Skeletal muscle tissue (tissue), 3 donors: ENCODE measurements at regions not wholly inside any gene's neighbourhood (a gene's known extent, or its start where the extent isn't known, plus 50 kb on each side); places are given as distances from the start of the nearest gene placed in this dataset.

Experiments
- H3K27ac ChIP-seq: one replicate; pipeline ENCODE4 v1.7.0; 2013; ENCODE audit warnings: mild to moderate bottlenecking, low read depth, low read length, inconsistent platforms
- H3K27me3 ChIP-seq, 3 donors: one replicate each; pipeline ENCODE4 v1.7.0; 2013; ENCODE audit warnings: low read length in 3 of 3; ENCODE audit not compliant: control insufficient read depth in 3 of 3, insufficient read depth in 3 of 3
- H3K36me3 ChIP-seq, 3 donors: one replicate each; pipeline ENCODE4 v1.7.0; 2013; ENCODE audit warnings: low read length in 3 of 3; ENCODE audit not compliant: control insufficient read depth in 3 of 3, insufficient read depth in 3 of 3
- H3K4me1 ChIP-seq, 3 donors: one replicate each; pipeline ENCODE4 v1.7.0; 2013; ENCODE audit warnings: low read length in 3 of 3, mild to moderate bottlenecking in 3 of 3; ENCODE audit not compliant: control insufficient read depth in 3 of 3, insufficient read depth in 3 of 3
- H3K4me3 ChIP-seq, 3 donors: one replicate each; pipeline ENCODE4 v1.7.0; 2013; ENCODE audit warnings: low read length in 3 of 3
- H3K9ac ChIP-seq, 3 donors: one replicate each; pipeline ENCODE4 v1.7.0; 2013; ENCODE audit warnings: low read length in 3 of 3, mild to moderate bottlenecking in 3 of 3, moderate library complexity in 2 of 3, low read depth in 1 of 3
- H3K9me3 ChIP-seq, 3 donors: one replicate each; pipeline ENCODE4 v1.7.0; 2013; ENCODE audit warnings: low read length in 3 of 3; ENCODE audit not compliant: control insufficient read depth in 3 of 3
- donor health status: Osteomylitis.

DNA sequence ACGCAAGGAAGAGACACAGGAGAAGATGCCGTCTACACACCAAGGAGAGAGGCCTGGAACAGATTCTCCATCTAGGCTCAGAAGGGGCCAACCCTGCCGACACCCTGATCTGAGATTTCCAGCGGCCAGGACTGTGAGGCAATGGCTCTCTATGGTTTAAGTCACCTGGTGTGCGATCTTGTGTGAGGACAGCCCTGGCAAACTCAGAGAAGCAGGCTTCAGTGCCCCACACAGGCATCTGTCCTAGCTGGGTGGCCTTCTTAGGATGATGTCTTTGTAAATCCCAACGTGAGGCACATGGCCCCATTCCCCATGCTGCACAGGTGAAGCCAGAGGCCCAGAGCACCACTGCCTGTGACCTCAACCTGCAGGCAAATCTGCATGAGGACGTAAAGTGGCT, 87.6 kb upstream of the FRMD1 start:
- peaks cover 2 to 8% (median 4%) of the 10 kb centered on the region in 3 donors for H3K27me3 ChIP-seq
- H3K27ac ChIP-seq, result no peak overlapping the region

DNA sequence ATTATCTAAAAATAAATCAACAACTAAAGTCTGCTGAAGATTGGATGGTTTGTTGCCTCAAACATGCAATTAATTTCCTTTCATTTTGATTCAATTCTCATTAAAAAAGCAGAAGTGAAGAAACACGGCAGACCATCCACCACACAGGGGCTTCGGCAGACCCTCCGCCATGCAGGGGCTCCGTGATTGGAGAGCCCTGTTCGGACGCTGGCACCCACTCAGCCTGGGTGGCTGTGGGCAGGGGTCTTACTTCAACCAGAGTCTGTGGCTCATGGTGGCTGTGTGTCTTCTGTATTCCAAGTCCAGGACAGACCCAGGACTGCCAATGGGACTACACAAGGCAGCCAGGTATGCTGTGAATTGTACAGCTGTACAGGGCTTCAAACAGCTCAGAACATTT, 86.9 kb upstream of the FRMD1 start:
- Histone ChIP-seq H3K9ac (no peak overlapping the region), H3K4me1 (peaks cover 0 to 4% (median 0%) of the 10 kb centered on the region in 3 donors), H3K36me3 (no peaks in the 10 kb centered on the region), H3K4me3 (no peak overlapping the region), H3K27ac (no peak overlapping the region), H3K27me3 (peaks cover 2 to 8% (median 4%) of the 10 kb centered on the region in 3 donors), H3K9me3 (no peaks in the 10 kb centered on the region)

More for the DNA sequence above, 87.6 kb upstream of the FRMD1 start:
- Histone ChIP-seq H3K9me3 (no peaks in the 10 kb centered on the region), H3K36me3 (no peaks in the 10 kb centered on the region), H3K4me3 (no peak overlapping the region), H3K9ac (no peak overlapping the region), H3K4me1 (peaks cover 0 to 4% (median 0%) of the 10 kb centered on the region in 3 donors)

GRCh38 chr6:168165373-168165772, 86.4 kb upstream of the FRMD1 start:
- no peak overlapping the region for H3K27ac ChIP-seq
- H3K4me3 ChIP-seq, result no peak overlapping the region
- peaks cover 0 to 4% (median 0%) of the 10 kb centered on the region in 3 donors for H3K4me1 ChIP-seq
- peaks cover 2 to 8% (median 4%) of the 10 kb centered on the region in 3 donors for H3K27me3 ChIP-seq
- no peaks in the 10 kb centered on the region for H3K9me3 ChIP-seq
- H3K9ac ChIP-seq, result no peak overlapping the region
- no peaks in the 10 kb centered on the region for H3K36me3 ChIP-seq

DNA sequence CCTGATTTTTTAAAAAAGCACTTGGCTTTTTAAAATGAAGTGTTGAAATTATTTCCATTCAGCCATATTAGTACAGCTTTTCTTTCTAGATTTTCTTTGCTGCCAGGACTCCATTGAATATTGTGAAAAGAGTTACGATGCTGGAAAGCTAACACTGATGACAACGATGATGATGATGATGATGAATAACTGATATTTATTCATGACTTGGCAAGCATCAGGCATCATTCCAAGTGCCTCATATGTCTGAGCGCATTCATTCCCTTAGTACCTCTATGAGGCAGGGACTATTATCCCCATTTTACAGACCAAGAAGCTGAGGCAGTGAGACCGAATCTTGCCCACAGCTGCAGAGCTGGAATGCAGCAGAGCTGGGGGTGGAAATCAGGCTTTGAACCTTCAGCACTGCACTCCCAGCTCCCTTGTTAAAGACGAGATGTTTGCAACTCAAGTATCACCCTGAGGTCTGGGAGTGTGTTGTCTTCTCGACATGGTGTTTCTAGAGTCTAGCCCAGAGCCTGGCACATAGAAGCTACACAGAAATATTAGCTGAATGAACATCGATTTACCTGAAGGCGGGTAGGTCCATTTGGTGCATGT, 85.5 kb upstream of the FRMD1 start:
- Histone ChIP-seq H3K4me3 (no peak overlapping the region), H3K9ac (no peak overlapping the region), H3K27me3 (peaks cover 2 to 8% (median 4%) of the 10 kb centered on the region in 3 donors), H3K36me3 (no peaks in the 10 kb centered on the region), H3K9me3 (no peaks in the 10 kb centered on the region), H3K4me1 (peaks cover 0 to 4% (median 0%) of the 10 kb centered on the region in 3 donors), H3K27ac (no peak overlapping the region)

GRCh38 chr6:168163096-168163731, 84.2 kb upstream of the FRMD1 start:
- no peak overlapping the region for H3K27ac ChIP-seq
- H3K27me3 ChIP-seq, result peaks cover 6 to 14% (median 11%) of the 10 kb centered on the region in 3 donors
- H3K9me3 ChIP-seq, result no peaks in the 10 kb centered on the region
- H3K4me1 ChIP-seq, result peaks cover 0 to 8% (median 5%) of the 10 kb centered on the region in 3 donors
- no peak overlapping the region for H3K4me3 ChIP-seq
- no peaks in the 10 kb centered on the region for H3K36me3 ChIP-seq
- H3K9ac ChIP-seq, result no peak overlapping the region

DNA sequence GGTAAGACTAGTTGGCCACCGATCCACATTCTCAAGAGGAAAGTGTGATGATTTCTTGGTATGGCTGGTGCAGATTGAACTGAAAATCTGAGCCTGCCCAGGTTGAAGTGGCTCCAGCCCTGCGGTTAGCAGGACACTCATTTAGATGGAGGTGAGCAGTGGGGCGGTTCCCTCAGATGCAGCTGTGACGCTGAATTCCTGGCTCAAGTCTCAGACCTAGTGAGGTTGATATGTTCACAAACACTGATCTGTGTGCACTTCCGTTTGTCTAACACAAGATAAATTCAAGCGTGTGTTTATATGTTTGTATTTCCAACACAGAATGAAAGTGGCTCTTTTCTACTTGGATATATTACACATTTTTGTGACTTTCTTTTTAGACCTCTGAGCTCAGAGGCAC, 83.4 kb upstream of the FRMD1 start:
- Histone ChIP-seq H3K9me3 (no peaks in the 10 kb centered on the region), H3K36me3 (no peaks in the 10 kb centered on the region), H3K4me1 (peaks cover 0 to 9% (median 7%) of the 10 kb centered on the region in 3 donors), H3K27ac (no peak overlapping the region), H3K9ac (no peak overlapping the region), H3K4me3 (no peak overlapping the region), H3K27me3 (peaks cover 9 to 19% (median 10%) of the 10 kb centered on the region in 3 donors)

DNA sequence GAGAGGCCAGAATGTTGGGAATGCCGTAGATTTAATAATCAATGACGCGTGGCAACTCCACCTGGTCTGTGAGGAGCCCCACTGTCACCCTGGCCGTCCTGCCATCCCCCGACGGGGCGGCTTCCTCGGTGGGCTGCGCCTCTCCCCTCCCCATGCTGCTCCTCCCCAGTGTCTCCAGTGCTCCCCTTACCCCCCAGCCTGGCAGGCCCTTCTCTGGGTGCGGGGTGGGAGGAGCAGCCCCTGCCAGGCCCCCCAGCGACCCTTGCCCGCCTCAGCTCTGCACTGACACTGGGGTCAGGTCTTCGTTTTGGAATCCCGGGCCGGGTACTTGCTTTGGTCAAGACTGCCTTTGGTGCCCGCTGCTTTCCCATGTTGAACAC, 82.3 kb upstream of the FRMD1 start:
- no peak overlapping the region for H3K4me3 ChIP-seq
- no peak overlapping the region for H3K27ac ChIP-seq
- H3K36me3 ChIP-seq, result no peaks in the 10 kb centered on the region
- H3K27me3 ChIP-seq, result peaks cover 11 to 25% (median 13%) of the 10 kb centered on the region in 3 donors
- peaks cover 0 to 12% (median 8%) of the 10 kb centered on the region in 3 donors for H3K4me1 ChIP-seq
- H3K9me3 ChIP-seq, result no peaks in the 10 kb centered on the region
- no peak overlapping the region for H3K9ac ChIP-seq

DNA sequence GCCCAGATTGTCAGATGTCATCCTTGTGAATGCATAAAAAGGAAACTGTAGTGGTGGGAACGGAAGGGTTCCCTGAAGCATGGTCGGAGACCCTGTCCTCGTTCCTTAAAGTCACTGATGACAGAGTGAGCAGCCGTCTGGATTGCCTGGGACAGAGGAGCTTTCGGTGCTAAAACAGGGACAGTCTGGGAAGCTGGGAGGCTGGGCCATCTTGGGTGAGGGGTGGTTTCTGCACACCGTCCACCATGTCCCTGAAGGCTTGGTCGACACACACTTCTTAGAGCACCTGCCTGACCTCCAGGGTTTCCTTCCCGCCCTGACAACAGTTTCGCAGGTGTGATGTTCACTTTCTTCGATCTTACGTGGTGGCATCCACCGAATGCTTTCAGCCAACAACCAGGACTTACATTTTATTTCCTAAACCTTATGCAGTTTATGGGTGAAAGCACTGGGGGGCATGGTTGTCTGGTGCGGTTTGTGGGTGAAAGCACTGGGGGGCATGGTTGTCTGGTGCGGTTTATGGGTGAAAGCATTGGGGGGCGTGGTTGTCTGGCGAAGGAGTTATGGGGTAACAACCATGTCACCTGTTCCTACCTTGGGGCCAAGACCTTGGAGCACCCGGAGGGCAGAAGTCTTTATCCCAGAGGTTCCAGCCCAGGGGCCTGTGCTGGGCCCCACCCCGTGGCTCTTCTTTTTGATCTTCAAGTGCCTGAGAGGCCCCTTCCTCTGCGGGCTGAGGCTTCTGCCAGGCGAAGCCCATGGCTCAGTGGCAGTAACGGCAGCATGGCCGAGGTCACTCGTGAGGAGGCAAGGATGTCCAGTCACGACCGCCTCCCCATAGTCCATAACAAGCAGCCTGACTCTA, 81.7 kb upstream of the FRMD1 start:
- no peaks in the 10 kb centered on the region for H3K9me3 ChIP-seq
- H3K4me1 ChIP-seq, result peaks cover 0 to 12% (median 8%) of the 10 kb centered on the region in 3 donors
- no peak overlapping the region for H3K9ac ChIP-seq
- H3K4me3 ChIP-seq, result no peak overlapping the region
- no peak overlapping the region for H3K27ac ChIP-seq
- no peaks in the 10 kb centered on the region for H3K36me3 ChIP-seq
- peaks cover 13 to 31% (median 14%) of the 10 kb centered on the region in 3 donors for H3K27me3 ChIP-seq

- Histone ChIP-seq H3K27me3 (peaks cover 11 to 31% (median 13%) of the 10 kb centered on the region in 3 donors), H3K27ac (no peak overlapping the region), H3K36me3 (no peaks in the 10 kb centered on the region), H3K9ac (no peak overlapping the region), H3K9me3 (no peaks in the 10 kb centered on the region), H3K4me3 (no peak overlapping the region), H3K4me1 (peaks cover 0 to 12% (median 8%) of the 10 kb centered on the region in 3 donors)
Measured at GRCh38 chr6:168159506-168159905, 80.5 kb upstream of the FRMD1 start.

DNA sequence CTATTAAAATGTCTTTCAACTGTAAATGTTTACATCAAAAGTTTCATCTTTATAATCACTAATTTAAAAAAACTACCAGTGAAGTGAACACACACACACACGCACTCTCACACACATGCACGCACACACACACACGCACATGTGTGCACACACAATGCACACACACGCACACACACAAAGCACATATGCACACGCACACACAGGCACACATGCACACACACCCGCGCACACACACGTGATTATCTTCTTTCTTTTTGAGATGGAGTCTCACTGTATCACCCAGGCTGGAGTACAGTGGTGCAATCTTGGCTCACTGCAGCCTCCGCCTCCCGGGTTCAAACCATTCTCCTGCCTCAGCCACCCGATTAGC, 80.0 kb upstream of the FRMD1 start:
- no peaks in the 10 kb centered on the region for H3K9me3 ChIP-seq
- no peak overlapping the region for H3K4me3 ChIP-seq
- H3K36me3 ChIP-seq, result no peaks in the 10 kb centered on the region
- peaks cover 10 to 31% (median 13%) of the 10 kb centered on the region in 3 donors for H3K27me3 ChIP-seq
- H3K4me1 ChIP-seq, result peaks cover 0 to 12% (median 8%) of the 10 kb centered on the region in 3 donors
- no peak overlapping the region for H3K27ac ChIP-seq
- H3K9ac ChIP-seq, result no peak overlapping the region
